Stimulated activated CD8-positive, alpha-beta memory T cell treated with anti-CD3 and anti-CD28 coated beads, Interleukin-4, amount 100 ng/mL, for 48 hours (primary cell): ENCODE measurements at regions not wholly inside any gene's neighbourhood (a gene's known extent, or its start where the extent isn't known, plus 50 kb on each side); places are given as distances from the start of the nearest gene placed in this dataset.
"Not testable (repeated sequence)": the region's sequence is repeated elsewhere in the genome, so short reads cannot be mapped to it uniquely, and the experiment has no call there.

Source experiments
- DNase-seq: peaks from one replicate; pipeline ENCODE4 v3.0.0-alpha.2; 2020

DNA sequence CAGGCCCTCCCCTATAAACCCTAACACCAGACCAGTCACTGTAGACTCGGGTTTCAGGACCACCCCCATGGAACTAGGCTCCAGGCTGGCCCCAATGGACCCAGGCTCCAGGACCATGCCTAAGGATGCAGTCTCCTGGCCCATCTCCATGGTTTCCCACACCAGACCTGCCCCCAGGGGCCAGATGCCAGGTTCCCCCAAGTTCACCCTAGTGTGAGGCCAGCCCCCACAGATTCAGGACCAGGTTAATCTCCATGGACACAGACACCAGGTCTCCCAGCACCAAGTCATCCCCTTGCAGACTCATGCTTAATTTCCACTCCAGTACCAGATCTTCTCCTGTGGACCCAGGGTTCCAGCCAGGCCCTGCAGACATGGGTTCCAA lies 103.8 kb upstream of the LANCL2 start:
- DNase-seq, result no peak

DNA sequence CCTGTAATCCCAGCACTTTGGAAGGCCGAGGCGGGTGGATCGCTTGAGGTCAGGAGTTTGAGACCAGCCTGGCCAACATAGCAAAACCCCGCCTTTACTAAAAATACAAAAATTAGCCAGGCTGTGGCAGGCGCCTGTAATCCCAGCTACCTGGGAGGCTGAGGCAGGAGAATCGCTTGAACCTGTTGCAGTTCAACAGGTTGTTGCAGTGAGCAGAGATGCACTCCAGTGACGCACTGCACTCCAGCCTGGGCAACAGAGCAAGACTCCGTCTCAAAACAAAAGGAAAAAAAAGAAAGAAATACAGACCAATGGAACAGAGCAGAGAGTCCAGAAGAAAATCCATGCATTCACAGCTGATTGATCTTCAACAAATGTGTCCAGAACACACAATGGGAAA lies 99.8 kb upstream of the LANCL2 start:
- DNase-seq, result not testable (repeated sequence)

DNA sequence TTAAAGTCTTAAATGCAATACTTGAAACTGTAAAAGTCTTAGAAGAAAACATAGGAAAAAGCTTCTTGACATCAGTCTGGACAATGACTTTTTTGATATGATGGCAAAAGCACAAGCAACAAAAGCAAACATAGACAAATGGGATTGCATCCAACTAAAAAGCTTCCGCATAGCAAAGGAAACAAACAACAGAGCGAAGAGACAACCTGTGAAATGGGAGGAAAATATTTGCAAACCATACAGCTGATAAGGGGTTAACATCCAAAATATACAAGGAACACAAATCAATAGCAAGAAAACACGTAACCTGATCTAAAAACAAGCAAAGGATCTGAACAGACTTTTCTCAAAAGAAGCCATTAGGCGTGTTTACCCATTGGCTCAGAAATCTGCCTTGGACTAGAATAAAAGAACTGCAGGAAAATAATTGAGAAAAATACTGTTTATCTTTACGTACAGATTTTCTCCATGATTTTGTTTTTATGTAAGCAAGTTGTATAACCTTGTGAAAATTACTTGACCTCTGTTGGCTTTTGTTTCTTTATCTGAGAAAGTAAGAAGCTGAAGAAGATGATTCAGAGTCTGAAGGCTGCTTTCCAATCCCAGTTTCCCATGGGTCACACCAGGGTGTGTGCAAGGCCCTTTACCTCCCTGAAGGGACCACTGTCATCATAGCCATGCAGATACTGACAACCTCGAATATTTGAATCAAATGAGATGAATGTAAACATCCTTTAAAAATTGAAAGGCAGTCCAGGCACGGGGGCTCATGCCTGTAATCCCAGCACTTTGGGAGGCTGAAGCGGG lies 99.1 kb upstream of the LANCL2 start:
- no peak for DNase-seq

DNA sequence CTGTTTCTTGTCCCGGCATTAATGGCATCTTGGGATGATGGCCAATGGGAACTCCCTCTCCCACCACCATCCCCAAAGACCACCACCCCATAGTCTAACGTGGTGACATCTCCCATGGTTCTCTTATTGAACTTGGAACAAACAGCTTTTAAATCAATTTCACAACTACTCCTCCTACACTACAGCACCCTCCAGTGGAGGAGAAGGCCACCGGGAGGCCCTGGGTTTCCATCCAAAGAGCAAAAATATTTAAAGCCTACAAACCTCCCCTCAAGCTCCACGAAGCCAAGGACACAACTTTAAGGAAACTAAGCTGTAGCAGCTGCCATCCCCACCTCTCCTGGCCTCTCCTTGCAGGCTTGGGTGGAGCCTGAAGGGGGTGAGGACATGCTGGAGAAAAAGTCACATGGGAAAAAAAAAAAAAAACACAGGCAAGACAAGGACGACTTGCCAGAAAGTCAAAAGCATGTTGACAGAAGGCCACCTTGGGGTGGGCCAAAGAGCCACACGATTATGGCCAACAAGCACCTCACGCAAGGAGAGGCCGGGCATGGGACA lies 94.0 kb upstream of the LANCL2 start:
- no peak for DNase-seq

DNA sequence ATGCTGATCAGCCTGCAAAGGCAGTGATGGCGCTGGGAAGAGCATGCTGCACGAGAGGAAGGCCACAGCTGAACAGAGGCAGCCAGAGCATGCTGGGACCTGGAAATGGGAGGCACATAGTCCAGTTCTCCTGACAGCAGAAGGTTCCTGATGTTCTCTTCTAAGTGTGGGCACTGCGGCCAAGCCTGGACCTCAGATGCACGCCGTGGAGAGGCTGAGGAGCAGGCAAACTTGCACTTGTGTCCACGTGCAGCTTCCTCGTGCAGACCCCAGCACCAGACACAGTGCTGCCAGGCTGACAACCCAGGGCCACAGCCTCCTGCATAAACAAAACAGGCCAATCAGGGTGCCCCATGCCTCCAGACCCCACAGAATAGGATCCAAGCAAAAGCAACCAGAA lies 93.5 kb upstream of the LANCL2 start:
- no peak for DNase-seq

DNA sequence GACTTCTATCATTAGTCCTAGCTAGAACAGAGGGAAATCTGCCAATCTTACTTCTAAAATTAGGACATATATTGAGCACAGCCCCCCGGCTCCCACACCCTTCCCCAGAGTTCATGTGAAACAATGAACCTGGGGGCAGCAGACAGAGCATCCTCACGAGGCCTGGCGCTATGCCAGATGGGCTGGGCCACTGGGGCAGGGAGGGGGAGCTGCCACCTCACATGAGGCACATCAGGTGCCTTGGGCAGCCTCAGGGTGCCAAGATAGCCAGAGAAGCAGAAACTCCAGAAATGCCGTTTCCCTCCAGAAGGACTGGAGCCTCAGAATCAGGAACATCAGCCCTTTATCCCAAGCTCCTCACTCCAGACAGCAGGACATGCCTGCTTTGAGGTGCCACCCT lies 92.8 kb upstream of the LANCL2 start:
- no peak for DNase-seq

DNA sequence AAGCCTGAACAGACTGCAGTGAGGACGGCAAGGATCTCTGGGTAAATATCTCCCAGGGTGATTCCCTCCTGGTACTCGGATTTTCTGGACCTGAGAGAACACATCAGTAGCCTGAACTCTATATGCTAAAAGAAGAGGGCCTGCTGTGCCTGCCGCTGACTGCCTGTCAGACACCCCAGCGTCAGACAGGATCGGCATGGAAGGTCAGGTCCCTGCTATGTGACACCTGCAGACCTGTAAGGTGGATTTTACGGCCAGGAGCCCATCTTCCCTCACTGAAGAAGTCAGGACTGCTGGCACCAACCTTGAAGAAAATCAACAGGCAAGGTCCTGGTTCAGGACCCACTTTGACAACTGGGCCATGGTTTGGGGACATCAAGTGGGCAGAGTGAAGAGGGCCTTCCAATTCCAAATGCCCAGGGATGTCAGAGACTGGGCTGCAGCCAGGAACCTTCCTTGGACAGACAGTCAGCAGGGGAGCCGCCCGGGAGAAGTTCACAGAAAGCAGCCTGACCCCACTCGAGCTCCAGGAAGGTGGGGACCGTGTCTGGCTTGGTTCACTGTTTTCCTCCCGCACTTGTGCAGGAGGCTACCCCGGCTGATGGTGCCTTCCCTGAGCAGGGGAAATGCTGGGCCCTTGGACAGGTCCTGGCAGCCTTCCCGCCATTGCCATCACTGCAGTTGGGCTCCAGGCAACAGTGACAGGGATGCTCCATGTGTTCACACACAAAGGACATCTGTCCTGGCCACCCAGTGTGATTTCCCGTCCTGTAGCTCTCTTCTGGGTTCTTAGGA lies 91.8 kb upstream of the LANCL2 start:
- no peak for DNase-seq

DNA sequence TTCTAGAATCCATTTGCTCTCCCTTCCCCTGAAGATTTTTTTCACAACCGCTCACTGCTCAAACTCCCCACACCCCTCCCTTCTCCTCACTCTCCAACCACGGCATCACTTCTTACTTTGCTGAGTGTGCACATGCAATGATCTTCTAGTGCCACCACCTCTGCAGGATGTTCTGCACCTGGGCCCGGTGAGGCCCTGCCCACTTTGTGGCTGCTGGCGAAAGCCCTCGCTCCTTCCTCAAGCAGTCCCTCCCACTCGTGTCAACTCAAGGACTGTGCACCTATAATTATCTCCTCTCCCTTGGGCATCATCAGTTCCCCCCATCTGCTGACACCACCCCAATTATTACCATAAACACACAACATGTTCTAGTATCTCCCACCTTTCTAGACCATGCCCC lies 91.0 kb upstream of the LANCL2 start:
- no peak for DNase-seq

DNA sequence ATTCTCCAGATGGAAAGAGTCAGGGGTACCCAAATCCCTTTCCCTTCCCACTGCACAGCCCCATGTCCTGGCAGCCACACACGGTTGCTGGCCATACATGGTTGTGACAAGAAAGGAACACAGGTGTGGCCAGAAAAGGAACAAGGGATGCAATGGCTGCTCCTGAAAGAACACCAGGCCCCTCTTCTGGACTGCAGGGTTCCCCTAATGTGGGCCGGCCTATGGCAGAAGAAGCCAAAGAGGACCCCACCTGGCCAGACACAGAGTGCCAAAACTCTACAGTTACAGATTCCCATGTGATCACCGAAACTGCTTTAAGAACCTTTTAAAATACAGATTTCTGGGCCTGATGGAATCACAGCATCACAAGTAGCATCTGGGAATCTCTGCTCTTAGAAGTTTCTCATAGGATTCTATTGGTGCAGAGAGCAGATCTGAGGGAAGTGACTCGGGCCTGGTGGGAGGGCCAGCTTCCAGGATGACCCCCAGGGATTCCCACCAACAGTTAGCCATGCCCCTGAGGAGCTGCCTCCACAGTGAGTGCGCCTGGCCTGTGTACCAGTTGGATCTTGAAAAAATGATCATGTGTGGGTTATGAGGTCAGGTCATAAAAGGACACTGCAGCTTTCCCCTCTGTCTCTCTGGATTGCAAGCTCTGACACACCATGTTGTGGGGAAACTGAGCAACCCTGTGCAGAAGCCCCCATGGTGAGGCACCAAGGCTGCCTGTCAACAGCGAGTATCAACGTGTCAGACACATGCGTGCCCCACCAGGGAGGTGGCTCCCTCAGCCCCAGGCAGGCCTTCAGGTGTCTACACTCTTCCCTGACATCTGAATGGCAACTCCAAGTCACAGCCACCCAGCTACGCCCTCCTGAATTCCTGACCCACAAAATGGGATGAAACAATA lies 89.6 kb upstream of the LANCL2 start:
- no peak for DNase-seq

DNA sequence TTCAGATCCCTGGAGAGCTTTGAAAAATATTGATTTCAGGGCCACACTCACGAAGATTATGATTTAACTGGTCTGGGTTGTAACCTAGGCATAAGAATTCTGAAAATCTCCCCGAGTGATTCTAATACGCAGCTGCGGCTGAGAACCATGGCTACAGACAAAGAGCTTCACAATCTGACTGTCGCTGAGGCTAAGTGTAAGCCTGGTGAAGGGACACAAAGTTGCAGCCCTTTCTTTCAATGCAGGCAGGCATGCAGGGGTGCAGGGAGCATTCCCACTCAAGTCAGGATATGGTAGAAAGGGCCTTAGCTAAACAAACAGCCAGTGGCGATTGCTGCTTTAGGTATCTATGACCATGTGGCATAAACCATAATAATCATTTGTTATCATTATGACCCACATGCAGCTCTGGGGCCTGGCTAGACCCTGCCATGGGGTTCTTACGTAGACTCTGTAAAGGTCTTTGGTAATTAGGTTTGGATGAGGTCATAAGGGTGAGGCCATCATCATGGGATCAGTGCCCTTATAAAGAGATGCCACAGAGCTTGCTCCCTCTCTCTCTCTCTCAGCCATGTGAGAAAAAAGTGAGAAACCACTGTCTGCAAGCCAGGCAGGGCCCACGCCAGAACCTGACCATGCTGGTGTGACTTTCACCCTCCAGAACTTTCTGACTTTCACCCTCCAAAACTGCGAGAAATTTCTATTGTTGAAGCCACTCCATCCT lies 88.4 kb upstream of the LANCL2 start:
- no peak for DNase-seq

DNA sequence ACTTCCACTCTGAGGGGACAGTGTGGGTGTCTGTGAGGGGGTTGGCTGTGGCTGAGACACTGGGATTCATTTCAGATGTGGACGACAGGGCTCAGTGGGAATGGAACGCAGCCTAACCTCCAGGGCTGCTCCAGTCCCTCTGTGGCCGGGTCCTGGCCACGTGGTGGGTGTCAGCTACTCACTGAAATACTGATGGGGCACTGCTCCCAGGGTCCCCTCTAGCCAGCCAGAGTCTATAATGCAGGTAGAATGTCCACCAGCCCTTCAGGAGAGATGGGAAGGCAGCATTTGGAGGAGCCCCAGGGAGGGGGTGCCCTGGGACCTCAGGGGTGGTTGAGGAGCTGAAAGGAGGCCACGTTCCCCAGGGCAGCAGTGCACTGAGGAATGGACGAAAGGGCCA lies 87.2 kb upstream of the LANCL2 start:
- DNase-seq, result no peak

DNA sequence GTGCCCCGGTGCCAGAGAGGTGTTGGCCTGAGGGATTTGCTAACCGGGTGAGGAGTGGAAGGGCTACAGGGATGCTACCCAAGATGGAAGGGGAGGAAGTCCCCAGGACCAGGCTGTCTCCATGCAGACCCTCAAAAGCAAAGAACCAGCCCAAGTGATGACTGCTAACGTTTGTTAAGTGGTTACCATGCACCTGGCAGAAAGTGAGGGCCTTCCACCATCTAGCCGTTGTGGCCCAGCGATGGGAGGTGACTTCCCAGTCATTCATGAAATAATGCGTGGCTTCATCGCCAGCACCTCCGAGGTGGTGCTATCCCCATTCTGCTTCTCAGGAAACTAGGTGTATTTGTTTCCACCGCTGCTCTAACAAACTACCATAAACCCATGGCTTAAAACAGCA lies 86.8 kb upstream of the LANCL2 start:
- no peak for DNase-seq

DNA sequence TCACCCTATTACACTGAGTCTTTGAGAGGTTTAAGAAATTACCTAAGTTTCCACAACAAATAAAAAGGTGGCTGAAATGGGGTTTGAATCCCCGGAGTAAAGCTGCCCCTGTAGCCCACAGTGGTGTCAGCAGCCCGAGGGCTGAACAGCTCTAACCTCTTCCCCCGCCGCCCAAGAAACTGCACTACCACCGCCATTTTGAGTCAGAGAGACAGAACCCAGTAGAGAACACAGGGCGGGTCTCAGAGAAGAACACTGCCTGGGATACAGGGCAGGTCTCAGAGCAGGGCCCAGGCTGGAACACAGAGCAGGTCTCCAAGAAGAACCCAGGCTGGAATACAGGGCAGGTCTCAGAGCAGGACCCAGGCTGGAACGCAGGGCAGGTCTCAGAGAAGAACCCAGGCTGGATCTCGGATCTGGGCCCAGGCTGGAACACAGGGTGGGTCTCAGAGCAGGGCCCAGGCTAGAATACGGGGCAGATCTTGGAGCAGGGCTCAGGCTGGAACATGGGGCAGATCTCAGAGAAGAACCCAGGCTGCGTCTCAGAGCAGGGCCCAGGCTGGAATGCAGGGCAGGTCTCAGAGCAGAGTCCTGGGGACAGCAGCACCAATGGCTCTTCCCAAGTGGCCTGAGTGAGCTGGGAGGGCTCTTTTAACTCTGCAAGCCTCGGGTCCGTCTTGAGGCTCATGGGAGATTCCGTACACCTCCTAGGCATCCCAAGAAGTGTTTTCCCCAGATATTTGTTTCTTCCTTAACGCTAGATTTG lies 85.9 kb upstream of the LANCL2 start:
- no peak for DNase-seq

DNA sequence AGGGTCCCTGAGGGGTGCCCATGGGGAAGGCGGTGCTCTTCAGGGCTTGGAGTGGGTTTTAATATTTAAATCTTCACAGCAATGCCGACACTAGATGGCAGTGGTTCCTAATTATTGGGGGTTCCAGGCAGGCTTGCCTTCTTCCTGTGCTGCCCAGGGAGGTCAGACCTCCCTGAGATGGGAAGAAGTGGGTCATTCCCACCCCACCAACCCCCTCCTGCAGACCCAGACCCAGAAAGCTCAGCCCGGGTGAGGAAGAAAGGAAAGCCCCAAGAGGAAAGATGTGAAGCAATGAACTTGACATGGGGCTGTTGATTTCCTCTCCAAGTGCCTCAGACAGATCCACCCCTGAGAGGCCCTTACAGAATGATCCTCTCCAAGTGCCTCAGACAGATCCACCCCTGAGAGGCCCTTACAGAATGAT lies 85.1 kb upstream of the LANCL2 start:
- peak; percentile 77 for DNase-seq

DNA sequence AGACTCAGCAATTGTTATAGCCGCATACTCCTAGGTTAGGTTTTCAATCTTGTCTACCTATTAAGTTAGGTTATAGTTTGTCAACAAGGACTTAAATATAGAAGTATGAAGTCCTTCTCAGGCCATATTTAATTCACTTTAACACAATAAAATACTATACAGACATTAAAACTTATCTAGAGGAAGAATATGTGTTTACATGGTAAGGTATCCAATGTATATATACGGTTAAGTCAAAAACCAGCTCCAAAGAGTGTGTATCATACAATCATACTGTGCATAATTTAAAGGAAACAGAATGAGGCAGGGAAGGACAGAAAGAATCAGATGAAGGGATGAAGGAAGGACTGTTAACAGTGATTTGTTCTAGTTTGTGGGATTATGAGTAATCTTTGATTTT lies 79.5 kb upstream of the LANCL2 start:
- DNase-seq, result no peak

DNA sequence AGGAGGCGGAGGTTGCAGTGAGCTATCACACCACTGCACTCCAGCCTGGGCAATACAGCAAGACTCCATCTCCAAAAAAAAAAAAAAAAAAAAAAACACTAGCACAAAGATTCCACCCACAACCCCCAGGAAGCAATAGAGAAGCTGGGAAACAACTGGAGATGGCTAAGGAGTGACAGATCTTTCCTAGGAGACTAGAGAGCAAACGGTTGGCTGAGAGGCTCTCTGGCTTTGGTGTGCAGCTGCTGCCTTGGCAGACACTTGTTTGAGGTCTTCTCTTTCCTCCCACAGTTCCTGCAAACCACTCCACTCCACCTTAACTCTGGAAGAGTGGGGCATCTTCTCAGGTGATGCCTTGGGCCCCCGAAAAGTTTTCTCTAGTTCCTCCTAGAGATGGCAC lies 78.5 kb upstream of the LANCL2 start:
- no peak for DNase-seq

DNA sequence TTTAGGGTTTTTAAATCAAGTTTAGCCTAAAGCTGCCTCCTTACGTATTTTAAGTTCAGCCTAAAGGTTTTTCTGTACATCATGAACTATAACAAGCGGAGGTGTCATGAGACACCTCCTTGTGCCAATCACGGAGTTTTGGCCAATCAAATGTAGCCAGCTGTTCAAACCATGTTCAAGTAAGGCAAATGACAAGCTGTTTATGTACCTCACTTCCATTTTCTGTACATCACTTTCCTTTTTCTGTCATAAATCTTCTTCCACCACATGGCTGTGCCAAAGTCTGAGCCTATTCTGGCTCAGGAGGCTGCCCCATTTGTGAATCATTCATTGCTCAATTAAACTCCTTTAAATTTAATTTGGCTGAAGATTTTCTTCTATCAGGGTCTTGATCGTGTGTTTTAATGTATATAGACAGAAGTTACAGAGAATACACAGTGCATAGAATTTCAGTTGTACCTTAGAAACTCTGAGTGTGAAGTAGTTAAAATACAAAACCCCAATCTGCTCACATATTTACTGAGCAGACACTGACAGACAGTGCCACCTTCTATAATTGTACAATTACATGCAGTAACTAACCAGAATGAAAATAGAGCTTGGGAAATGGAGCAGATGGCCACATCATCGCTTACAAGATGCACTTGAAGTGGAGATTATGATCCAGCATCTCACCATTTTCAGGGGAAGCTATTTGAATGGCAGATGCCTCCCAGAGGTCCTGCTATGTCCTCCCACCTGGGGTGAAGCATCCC lies 76.9 kb upstream of the LANCL2 start:
- no peak for DNase-seq

DNA sequence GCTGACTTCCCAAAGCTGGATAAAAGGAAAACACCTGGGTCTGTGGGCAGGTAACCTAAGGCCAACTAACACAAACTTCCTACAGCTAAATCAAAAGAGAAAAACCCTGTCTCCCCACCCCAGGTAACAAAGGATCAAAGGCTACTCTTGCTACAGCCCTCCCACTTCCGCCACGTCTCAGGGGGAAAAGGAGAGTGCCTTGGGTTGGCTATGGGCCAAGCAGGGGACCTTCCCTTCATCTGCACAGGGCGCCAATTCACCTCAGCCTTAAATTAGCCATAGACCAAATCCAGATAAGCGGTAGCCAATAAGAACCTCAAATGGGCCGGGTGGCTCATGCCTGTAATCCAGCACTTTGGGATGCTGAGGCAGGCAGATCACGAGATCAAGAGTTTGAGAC lies 69.1 kb upstream of the LANCL2 start:
- DNase-seq, result no peak

DNA sequence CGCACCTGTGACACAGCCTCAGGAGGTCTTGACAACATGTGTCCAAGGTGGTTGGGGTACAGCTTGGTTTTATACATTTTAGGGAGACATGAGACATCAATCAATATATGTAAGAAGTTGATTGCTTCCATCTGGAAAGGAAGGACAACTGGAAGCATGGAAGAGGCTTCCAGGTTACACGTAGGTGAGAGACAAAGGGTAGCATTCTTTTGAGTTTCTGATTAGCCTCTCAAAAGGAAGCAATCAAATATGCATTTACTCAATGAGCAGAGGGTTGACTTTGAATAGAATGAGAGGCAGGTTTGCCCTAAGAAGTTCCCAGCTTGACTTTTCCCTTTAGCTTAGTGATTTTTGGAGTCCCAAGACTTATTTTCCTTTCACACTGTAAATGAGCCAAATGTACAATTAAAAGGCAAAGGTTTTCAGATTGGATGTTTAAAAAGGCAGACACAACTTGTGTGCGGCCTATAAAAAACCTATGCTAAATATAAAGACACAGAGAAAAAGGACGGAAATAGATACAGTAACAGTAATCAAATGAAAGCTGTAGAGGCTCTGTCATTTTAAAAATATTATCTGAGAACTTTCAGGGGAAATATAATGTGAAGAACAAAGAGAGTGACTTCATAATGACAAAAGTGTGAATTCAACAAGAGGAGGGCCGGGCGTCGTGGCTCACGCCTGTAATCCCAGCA lies 65.7 kb upstream of the LANCL2 start:
- no peak for DNase-seq

DNA sequence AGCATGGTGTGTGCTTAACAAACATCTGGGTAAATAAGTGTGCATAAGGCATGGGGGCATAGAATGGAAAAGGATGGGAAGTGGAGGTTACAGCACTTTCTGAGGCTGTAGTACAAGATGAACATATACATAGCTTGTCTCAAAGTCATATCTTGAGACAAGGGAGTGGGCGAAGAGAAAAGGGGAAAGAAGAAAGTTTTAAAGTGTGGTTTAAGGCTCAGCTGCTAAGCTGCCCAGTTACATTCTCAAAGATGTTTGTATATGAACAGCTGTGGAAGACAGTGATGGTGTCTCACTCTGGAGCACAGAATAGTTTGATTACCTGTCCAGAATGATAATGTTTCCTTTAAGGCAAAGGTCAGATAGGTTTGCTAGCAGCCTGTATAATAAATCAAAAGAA lies 61.9 kb upstream of the LANCL2 start:
- DNase-seq, result no peak
